ENCODE measurements at regions not wholly inside any gene's neighbourhood (a gene's known extent, or its start where the extent isn't known, plus 50 kb on each side); places are given as distances from the start of the nearest gene placed in this dataset.

DNA sequence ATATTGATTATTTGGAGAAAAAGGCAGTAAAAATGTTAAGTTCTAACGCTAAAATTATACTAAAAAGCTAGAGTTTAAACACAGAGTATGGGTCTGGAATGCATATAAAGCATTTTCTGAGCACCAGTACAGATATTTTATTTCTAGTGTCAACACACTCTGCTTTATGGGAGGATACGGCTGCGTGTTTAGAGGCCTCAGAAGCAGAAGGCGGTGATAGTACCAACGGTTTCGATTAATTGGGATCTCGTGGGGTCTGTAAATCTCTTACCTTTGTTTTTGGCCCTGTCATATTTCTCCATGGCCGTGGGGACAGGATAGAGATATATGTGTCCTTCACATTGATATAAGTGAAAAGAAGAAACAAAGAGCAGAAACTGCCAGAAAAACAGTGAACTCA lies 206.8 kb upstream of the NTM start:
- TF ChIP-seq CTCF (IDR thresholded peaks at IDR 0.05) (no peak), POLR2A (IDR thresholded peaks at IDR 0.05) (no peak)
